ENCODE measurements at regions not wholly inside any gene's neighbourhood (a gene's known extent, or its start where the extent isn't known, plus 50 kb on each side); places are given as distances from the start of the nearest gene placed in this dataset.
A peak's percentile ranks its signal among the peaks of the same experiment; 100 is the strongest.

GRCh38 chr18:56165601-56166355 lies 472.6 kb downstream of the TXNL1 start:
- no peak for DNase-seq

- DNase-seq = peak; percentile 62
Measured at GRCh38 chr18:56162311-56163265, 475.8 kb downstream of the TXNL1 start.

GRCh38 chr18:56161566-56162260 lies 476.7 kb downstream of the TXNL1 start:
- DNase-seq = no peak

- no peak for DNase-seq
Measured at GRCh38 chr18:56158676-56159075, 479.7 kb downstream of the TXNL1 start.

DNA sequence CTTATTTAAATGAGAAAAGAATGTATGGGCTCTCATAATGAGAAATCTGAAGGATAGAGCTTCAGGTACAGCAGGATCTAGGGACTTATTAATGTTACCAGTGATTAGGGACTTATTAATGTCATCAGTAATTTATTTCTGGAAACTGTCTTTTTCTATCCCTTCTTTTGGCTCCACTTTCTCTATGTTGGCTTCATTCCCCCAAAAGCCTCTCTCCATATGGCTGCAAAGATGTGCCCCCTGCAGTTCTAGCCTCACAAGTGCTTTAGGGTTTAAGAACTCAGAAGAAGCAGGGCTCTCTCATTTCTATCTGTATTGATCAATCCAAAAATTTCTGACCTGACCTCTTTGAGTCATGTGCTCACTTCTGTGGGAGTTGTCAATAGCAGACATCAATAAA lies 480.9 kb downstream of the TXNL1 start:
- DNase-seq = no peak

- DNase-seq = no peak
Measured at GRCh38 chr18:56152551-56153310, 485.7 kb downstream of the TXNL1 start.

GRCh38 chr18:56148373-56148772 lies 490.0 kb downstream of the TXNL1 start:
- peak; percentile 96 for DNase-seq

DNA sequence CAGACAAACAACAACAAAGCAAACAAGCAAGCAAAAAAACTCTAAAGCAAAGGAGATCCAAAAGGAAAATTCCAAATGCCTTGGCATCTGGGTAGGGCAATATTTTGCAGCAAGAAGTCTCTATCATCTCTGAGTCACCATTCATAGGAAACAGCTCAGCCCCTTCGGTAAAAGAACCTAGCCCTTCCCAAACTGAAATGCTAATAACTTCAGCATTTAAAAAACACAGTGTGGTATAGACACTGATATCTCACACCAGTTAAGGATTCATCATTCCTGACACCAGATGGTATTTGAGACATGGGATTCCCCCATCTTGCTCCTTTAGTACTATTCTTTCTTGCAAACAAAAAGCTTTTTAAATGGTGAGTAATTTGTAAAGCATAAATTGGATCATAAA lies 491.8 kb downstream of the TXNL1 start:
- peak; percentile 59 for DNase-seq

DNA sequence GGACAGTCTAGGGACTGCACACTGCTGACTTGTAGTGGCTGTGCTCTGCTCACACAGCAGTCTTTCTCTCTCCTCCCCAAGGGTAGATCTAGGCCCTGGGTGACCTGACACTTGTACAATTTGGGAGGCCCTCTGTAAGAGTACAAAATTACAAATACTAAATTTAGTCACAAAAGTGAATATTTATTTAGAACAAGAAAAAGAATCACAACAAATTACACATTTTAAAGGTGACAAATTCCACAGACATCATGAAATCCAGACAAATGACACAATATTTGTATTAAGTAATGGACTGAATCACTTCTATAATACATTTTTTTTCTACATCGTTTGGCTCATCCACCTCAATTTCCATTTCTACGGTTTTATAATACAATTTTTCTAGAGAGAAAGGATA lies 496.4 kb downstream of the TXNL1 start:
- DNase-seq = no peak

GRCh38 chr18:56139792-56140254 lies 498.6 kb downstream of the TXNL1 start:
- DNase-seq = peak; percentile 84

GRCh38 chr18:56139372-56139771 lies 499.0 kb downstream of the TXNL1 start:
- no peak for DNase-seq

GRCh38 chr18:56136105-56136504 lies 502.3 kb downstream of the TXNL1 start:
- DNase-seq = no peak

- DNase-seq = no peak
Measured at GRCh38 chr18:56130481-56130880, 507.9 kb downstream of the TXNL1 start.

GRCh38 chr18:56128153-56128791 lies 510.1 kb downstream of the TXNL1 start:
- no peak for DNase-seq

GRCh38 chr18:56127322-56128099 lies 510.9 kb downstream of the TXNL1 start:
- DNase-seq = no peak

GRCh38 chr18:56124186-56124585 lies 514.2 kb downstream of the TXNL1 start:
- DNase-seq = peak; percentile 92

GRCh38 chr18:56121669-56122068 lies 516.7 kb downstream of the TXNL1 start:
- DNase-seq = no peak

GRCh38 chr18:56120782-56121181 lies 517.6 kb downstream of the TXNL1 start:
- no peak for DNase-seq

DNA sequence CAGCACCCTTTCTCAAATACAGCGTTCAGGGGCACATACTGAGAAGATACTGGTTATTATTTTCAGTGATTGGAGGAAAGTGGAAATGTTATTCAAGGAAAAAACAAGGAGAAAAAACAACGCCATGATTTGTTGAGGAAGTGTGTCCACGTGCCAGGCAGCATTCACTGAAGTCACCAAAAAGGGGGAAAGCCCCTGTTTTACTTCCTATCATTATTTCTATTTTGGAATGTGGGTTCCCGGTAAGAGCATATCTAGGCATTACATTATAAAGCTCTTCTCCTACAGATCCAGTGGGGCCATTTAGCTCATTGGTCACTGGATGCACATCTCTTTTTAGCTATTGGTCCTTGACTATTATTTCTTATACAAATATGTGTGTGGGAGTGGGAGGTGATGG lies 518.7 kb downstream of the TXNL1 start:
- DNase-seq = no peak

GRCh38 chr18:56118422-56118821 lies 520.0 kb downstream of the TXNL1 start:
- DNase-seq = no peak

Data from fibroblast of skin of right quadriceps (primary cell).